GM19455 (cell line): ENCODE measurements at regions not wholly inside any gene's neighbourhood (a gene's known extent, or its start where the extent isn't known, plus 50 kb on each side); places are given as distances from the start of the nearest gene placed in this dataset.
"Not testable (repeated sequence)": the region's sequence is repeated elsewhere in the genome, so short reads cannot be mapped to it uniquely, and the experiment has no call there.

ENCODE experiments used
- ATAC-seq: cut with Tn5 transposase; IDR thresholded peaks from one replicate; pipeline ENCODE4 v1.9.1; 2021; ENCODE audit not compliant: unreplicated experiment

- not testable (repeated sequence) for ATAC-seq
Measured at GRCh38 chr16:29578898-29579297, 72.7 kb upstream of the NPIPB12 start.

GRCh38 chr16:29581764-29582163 is 75.6 kb upstream of the NPIPB12 start:
- not testable (repeated sequence) for ATAC-seq

- ATAC-seq, result not testable (repeated sequence)
Measured at GRCh38 chr16:29591919-29592318, 71.1 kb upstream of the SPN start.

GRCh38 chr16:29594269-29594925 is 68.7 kb upstream of the SPN start:
- ATAC-seq, result peak; percentile 40

- ATAC-seq, result peak; percentile 62
Measured at GRCh38 chr16:29594926-29595838, 67.9 kb upstream of the SPN start.

- not testable (repeated sequence) for ATAC-seq
Measured at GRCh38 chr16:29597030-29597429, 66.0 kb upstream of the SPN start.

- not testable (repeated sequence) for ATAC-seq
Measured at GRCh38 chr16:29600111-29601000, 62.7 kb upstream of the SPN start.

- not testable (repeated sequence) for ATAC-seq
Measured at GRCh38 chr16:29602247-29602625, 60.8 kb upstream of the SPN start.

GRCh38 chr16:29602683-29603088 is 60.4 kb upstream of the SPN start:
- not testable (repeated sequence) for ATAC-seq

GRCh38 chr16:29604631-29605549 is 58.2 kb upstream of the SPN start:
- not testable (repeated sequence) for ATAC-seq

GRCh38 chr16:29605593-29606205 is 57.3 kb upstream of the SPN start:
- not testable (repeated sequence) for ATAC-seq

GRCh38 chr16:29606669-29607427 is 56.2 kb upstream of the SPN start:
- not testable (repeated sequence) for ATAC-seq

- not testable (repeated sequence) for ATAC-seq
Measured at GRCh38 chr16:29607428-29607823, 55.6 kb upstream of the SPN start.

GRCh38 chr16:29612381-29613306 is 50.4 kb upstream of the SPN start:
- not testable (repeated sequence) for ATAC-seq
